Brain microvascular endothelial cell (primary cell): ENCODE measurements at regions not wholly inside any gene's neighbourhood (a gene's known extent, or its start where the extent isn't known, plus 50 kb on each side); places are given as distances from the start of the nearest gene placed in this dataset.

Experiments used
- DNase-seq: peaks from one replicate; pipeline ENCODE4 v3.0.0-alpha.2; 2020
- H3K27ac ChIP-seq: fragments of 250-450 bp; sonication (Bioruptor Pico); 2 replicates; pipeline ENCODE4 v1.5.1; 2020; ENCODE audit warnings: mild to moderate bottlenecking, moderate library complexity
- H3K27me3 ChIP-seq: fragments of 250-450 bp; sonication (Bioruptor Pico); replicated peaks from 2 replicates; pipeline ENCODE4 v1.5.1; 2020; ENCODE audit warnings: mild to moderate bottlenecking
- H3K36me3 ChIP-seq: fragments of 250-450 bp; sonication (Bioruptor Pico); replicated peaks from 2 replicates; pipeline ENCODE4 v1.5.1; 2020; ENCODE audit warnings: mild to moderate bottlenecking
- H3K4me3 ChIP-seq: 2 replicates; pipeline ENCODE4 v1.5.1; 2011; ENCODE audit warnings: low read depth, mild to moderate bottlenecking, control low read depth, low read length, moderate library complexity
- CTCF ChIP-seq: IDR thresholded peaks from 2 replicates; pipeline ENCODE4 v1.5.1; 2011; ENCODE audit warnings: low read depth, mild to moderate bottlenecking, moderate library complexity, low read length, control low read depth, inconsistent platforms; ENCODE audit errors: missing control alignments
- in situ Hi-C: cut with HindIII; loops from 2 replicates; pipeline ENCODE4 v1.10.0; 2017; ENCODE audit warnings: low sequenced_read_pairs, low pct_ligation_motif_present

GRCh38 chr12:114767084-114767760, 83.2 kb upstream of the TBX3 start:
- Histone ChIP-seq H3K27me3 (no peaks in the 10 kb centered on the region), H3K4me3 (no peak overlapping the region), H3K36me3 (no peaks in the 10 kb centered on the region), H3K27ac (no peak overlapping the region)
- TF ChIP-seq CTCF: no peak
- in situ Hi-C loops: no loop called here
- DNase-seq: no peak

- H3K36me3 ChIP-seq: no peaks in the 10 kb centered on the region
- no peak overlapping the region for H3K27ac ChIP-seq
- no peak for TF ChIP-seq CTCF
- DNase-seq: no peak
- H3K27me3 ChIP-seq: no peaks in the 10 kb centered on the region
- in situ Hi-C loops: no loop called here
- H3K4me3 ChIP-seq: no peak overlapping the region
These were observed 82.2 kb upstream of the TBX3 start for GRCh38 chr12:114765960-114766691.

GRCh38 chr12:114764510-114764909, 80.5 kb upstream of the TBX3 start:
- DNase-seq: no peak
- Histone ChIP-seq H3K4me3 (no peak overlapping the region), H3K36me3 (no peaks in the 10 kb centered on the region), H3K27ac (no peak overlapping the region), H3K27me3 (no peaks in the 10 kb centered on the region)
- in situ Hi-C loops: no loop called here
- TF ChIP-seq CTCF: no peak

GRCh38 chr12:114762490-114763110, 78.6 kb upstream of the TBX3 start:
- Histone ChIP-seq H3K27me3 (no peaks in the 10 kb centered on the region), H3K27ac (no peak overlapping the region), H3K36me3 (no peaks in the 10 kb centered on the region), H3K4me3 (no peak overlapping the region)
- in situ Hi-C loops: no loop called here
- DNase-seq: peak; percentile 47
- TF ChIP-seq CTCF: no peak

GRCh38 chr12:114760151-114760877, 76.3 kb upstream of the TBX3 start:
- H3K27ac ChIP-seq: no peak overlapping the region
- in situ Hi-C loops: no loop called here
- no peaks in the 10 kb centered on the region for H3K36me3 ChIP-seq
- DNase-seq: no peak
- H3K27me3 ChIP-seq: no peaks in the 10 kb centered on the region
- H3K4me3 ChIP-seq: no peak overlapping the region
- TF ChIP-seq CTCF: no peak
